Fibroblast of mammary gland (primary cell): ENCODE measurements at regions not wholly inside any gene's neighbourhood (a gene's known extent, or its start where the extent isn't known, plus 50 kb on each side); places are given as distances from the start of the nearest gene placed in this dataset.
A peak's percentile ranks its signal among the peaks of the same experiment; 100 is the strongest.

Experiments used
- DNase-seq: peaks from one replicate; pipeline ENCODE4 v3.0.0-alpha.2; 2010; ENCODE audit warnings: low read depth
- H3K4me3 ChIP-seq: 2 replicates; pipeline ENCODE4 v1.5.1; 2011; ENCODE audit warnings: low read depth, mild to moderate bottlenecking, low read length, moderate library complexity; ENCODE audit not compliant: control insufficient read depth
- TF ChIP-seq, protein P1 (sequence below): conservative IDR thresholded peaks from 2 replicates; pipeline ENCODE4 v1.5.1; 2011; ENCODE audit warnings: low read depth, low read length, inconsistent platforms; ENCODE audit not compliant: control insufficient read depth, insufficient read depth

DNA sequence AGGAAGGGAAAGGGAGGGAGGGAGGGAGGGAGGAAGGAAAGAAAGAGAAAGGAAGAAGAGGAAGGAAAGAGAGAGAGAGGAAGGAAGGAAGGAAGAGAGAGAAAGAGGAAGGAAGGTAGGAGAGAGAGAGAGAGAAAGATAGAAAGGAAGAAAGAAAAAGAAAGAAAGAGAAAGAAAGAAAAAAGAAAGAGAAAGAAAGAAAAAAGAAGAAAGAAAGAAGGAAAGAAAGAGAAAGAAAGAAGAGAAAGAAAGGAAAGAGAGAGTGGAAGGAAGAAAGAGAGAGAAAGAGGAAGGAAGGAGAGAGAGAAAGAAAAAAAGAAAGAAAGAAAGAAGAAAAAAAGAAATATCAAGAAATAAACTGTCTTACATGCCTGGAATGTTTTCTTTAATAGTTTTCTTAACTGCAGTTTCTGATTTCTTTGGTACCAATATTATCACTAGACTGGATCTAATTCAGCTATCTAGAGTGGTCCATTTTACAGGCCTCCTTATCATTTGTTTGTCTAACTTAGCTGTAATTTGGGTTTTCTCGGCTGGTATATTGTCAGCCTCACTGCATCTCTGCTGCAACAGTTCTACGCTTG, 59.6 kb upstream of the MBOAT2 start:
- no peak overlapping the region for H3K4me3 ChIP-seq
- TF ChIP-seq, protein P1, sequence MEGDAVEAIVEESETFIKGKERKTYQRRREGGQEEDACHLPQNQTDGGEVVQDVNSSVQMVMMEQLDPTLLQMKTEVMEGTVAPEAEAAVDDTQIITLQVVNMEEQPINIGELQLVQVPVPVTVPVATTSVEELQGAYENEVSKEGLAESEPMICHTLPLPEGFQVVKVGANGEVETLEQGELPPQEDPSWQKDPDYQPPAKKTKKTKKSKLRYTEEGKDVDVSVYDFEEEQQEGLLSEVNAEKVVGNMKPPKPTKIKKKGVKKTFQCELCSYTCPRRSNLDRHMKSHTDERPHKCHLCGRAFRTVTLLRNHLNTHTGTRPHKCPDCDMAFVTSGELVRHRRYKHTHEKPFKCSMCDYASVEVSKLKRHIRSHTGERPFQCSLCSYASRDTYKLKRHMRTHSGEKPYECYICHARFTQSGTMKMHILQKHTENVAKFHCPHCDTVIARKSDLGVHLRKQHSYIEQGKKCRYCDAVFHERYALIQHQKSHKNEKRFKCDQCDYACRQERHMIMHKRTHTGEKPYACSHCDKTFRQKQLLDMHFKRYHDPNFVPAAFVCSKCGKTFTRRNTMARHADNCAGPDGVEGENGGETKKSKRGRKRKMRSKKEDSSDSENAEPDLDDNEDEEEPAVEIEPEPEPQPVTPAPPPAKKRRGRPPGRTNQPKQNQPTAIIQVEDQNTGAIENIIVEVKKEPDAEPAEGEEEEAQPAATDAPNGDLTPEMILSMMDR: no peak
- DNase-seq: no peak

DNA sequence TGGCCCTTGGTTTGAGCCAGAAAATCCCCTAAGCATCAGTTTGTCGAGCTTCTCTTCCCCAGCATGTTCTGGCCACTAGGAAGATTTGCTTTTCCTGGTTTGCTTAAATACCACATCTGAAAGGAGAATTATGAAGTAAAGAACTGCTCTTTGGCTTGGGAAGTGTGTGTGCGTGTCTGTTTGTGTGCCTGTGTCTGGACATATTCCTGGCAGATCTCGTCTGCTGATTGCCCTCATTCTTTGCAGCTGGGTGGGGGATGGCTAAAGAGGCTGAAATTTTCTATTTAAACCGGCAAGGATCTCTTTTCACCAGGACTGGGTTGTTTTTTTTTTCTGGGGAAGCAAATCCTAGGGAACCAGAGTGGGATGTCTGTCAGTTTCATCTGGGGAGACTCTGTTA, 57.3 kb upstream of the MBOAT2 start:
- H3K4me3 ChIP-seq: no peak overlapping the region
- TF ChIP-seq, protein P1: no peak
- DNase-seq: no peak

DNA sequence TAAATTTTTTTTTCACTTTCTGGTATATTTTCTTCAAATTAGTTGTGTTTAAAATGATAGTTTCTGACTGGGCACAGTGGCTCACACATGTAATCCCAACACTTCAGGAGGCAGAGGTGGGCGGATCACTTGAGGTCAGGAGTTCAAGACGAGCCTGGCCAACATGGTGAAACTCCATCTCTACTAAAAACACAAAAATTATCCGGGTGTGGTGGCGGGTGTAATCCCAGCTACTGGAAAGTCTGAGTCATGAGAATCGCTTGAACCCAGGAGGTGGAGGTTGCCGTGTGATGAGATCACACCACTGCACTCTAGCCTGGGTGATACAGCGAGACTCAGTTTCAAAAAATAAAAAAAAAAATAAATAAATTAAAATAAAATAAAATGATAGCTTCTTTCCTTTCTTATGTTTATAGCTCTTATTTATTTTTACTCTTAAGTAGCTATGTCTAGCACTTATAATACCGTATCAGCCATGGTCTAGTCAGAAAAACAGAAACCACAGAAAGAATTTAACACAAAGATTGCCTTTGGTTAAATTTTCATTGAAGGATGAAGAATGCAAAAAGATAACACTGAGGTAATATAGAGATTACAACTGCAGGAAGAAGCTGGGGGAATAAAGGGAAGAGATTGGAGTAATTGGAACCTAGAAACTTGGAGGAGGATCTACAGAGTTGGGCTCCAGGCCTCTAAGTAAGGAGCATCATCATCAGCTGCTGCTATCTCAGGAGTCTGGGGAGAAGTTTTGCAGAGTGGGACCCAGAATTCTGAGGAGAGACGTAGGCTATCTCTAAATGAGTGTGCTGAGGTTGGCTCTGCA, 54.7 kb upstream of the MBOAT2 start:
- DNase-seq: peak; percentile 93
- TF ChIP-seq, protein P1: no peak
- H3K4me3 ChIP-seq: no peak overlapping the region

DNA sequence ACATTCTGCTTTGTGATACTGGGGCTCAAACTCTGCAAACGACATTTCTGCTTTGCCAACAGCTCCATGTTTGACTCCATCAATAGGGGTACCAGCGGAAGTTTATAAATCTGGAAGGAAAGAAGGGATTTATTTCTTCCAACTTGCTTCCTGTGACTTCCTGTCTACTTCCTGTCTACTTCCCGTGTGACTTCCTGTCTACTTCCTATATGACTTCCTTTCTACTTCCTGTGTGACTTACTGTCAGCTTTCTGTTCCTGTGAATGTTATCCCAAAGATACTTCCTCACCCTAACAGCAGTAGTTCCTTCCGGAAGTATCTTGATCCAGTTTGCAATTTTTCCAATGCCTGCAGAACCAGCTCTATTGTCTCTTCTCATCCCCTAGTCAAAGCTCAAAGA, 52.0 kb upstream of the MBOAT2 start:
- DNase-seq: no peak
- H3K4me3 ChIP-seq: no peak overlapping the region
- TF ChIP-seq, protein P1: no peak

DNA sequence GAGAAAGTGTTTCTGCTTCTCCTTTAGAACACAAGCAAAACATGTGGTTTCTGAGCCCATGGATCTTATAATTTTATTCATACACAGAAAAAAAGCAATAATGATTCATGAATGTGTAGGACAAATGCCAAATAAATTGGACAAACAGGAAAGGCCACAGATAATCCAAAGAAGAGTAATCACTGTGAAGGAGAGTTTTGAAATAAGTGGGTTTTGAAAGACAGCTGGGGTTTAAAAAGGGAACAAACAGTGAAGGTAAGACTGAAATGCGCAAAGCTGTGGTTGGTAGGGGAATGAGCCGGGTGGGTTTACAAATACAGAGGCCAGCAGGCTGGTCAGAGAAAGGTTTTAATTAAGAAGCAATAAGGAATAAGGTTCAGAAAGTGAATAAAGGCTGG, 50.0 kb upstream of the MBOAT2 start:
- peak; percentile 50 for DNase-seq
- no peak overlapping the region for H3K4me3 ChIP-seq
- TF ChIP-seq, protein P1: no peak
